Neuronal stem cell (in vitro differentiated cells): ENCODE measurements at regions not wholly inside any gene's neighbourhood (a gene's known extent, or its start where the extent isn't known, plus 50 kb on each side); places are given as distances from the start of the nearest gene placed in this dataset.

Experiments
- DNase-seq: peaks from one replicate; pipeline ENCODE4 v3.0.0-alpha.2; 2013; ENCODE audit warnings: low spot score
- H2AFZ ChIP-seq: one replicate; pipeline ENCODE4 v1.6.1; 2013; ENCODE audit warnings: mild to moderate bottlenecking, low read length, inconsistent platforms
- H2AK5ac ChIP-seq: 2 replicates; pipeline ENCODE4 v1.6.1; 2013; ENCODE audit warnings: low read depth, mild to moderate bottlenecking, inconsistent platforms, low read length, moderate library complexity, mixed read lengths
- H2BK120ac ChIP-seq: 2 replicates; pipeline ENCODE4 v1.6.1; 2013; ENCODE audit warnings: low read depth, mild to moderate bottlenecking, inconsistent platforms, low read length, moderate library complexity, mixed read lengths
- H2BK12ac ChIP-seq: one replicate; pipeline ENCODE4 v1.6.1; 2013; ENCODE audit warnings: low read length, inconsistent platforms
- H2BK15ac ChIP-seq: 2 replicates; pipeline ENCODE4 v1.6.1; 2013; ENCODE audit warnings: mild to moderate bottlenecking, low read length, inconsistent platforms, mixed read lengths
- H2BK5ac ChIP-seq: one replicate; pipeline ENCODE4 v1.6.1; 2013; ENCODE audit warnings: inconsistent platforms, mild to moderate bottlenecking, low read length, moderate library complexity
- H3K14ac ChIP-seq: one replicate; pipeline ENCODE4 v1.6.1; 2013; ENCODE audit warnings: low read length, inconsistent platforms
- H3K18ac ChIP-seq: 2 replicates; pipeline ENCODE4 v1.6.1; 2013; ENCODE audit warnings: low read length, inconsistent platforms
- H3K23ac ChIP-seq: 2 replicates; pipeline ENCODE4 v1.6.1; 2013; ENCODE audit warnings: low read depth, mild to moderate bottlenecking, mixed read lengths, low read length, inconsistent platforms; ENCODE audit not compliant: poor library complexity
- H3K27ac ChIP-seq: replicated peaks from 3 replicates; pipeline ENCODE4 v1.5.1; 2013; ENCODE audit warnings: low read length, inconsistent platforms
- H3K27me3 ChIP-seq, 3 experiments: 2 replicates each; pipeline ENCODE4 v1.6.1; 2013; ENCODE audit warnings: low read length in 3 of 3, mild to moderate bottlenecking in 2 of 3, inconsistent platforms in 1 of 3, low read depth in 1 of 3, mixed read lengths in 1 of 3, moderate library complexity in 1 of 3; ENCODE audit not compliant: control insufficient read depth in 3 of 3, insufficient read depth in 3 of 3
- H3K36me3 ChIP-seq, 2 donors: replicated peaks in 1 of 2; 2 replicates each; pipeline ENCODE4 v1.6.1; 2013; ENCODE audit warnings: low read length in 2 of 2; ENCODE audit not compliant: control insufficient read depth in 2 of 2, insufficient read depth in 2 of 2
- H3K4ac ChIP-seq: 2 replicates; pipeline ENCODE4 v1.6.1; 2013; ENCODE audit warnings: inconsistent platforms, mild to moderate bottlenecking, low read length, moderate library complexity
- H3K4me1 ChIP-seq, 2 donors: 1 replicate in 1 of 2; 2 replicates in 1 of 2; pipeline ENCODE4 v1.6.1; 2013; ENCODE audit warnings: low read length in 2 of 2, low read depth in 1 of 2; ENCODE audit not compliant: control insufficient read depth in 2 of 2, insufficient read depth in 1 of 2
- H3K4me2 ChIP-seq: one replicate; pipeline ENCODE4 v1.6.1; 2013; ENCODE audit warnings: mild to moderate bottlenecking, low read length, inconsistent platforms; ENCODE audit not compliant: insufficient read depth, poor library complexity, severe bottlenecking
- H3K4me3 ChIP-seq, 2 donors: 2 replicates each; pipeline ENCODE4 v1.5.1; 2013; ENCODE audit warnings: low read length in 2 of 2, mild to moderate bottlenecking in 2 of 2, inconsistent platforms in 1 of 2, moderate library complexity in 1 of 2
- H3K79me1 ChIP-seq: one replicate; pipeline ENCODE4 v1.6.1; 2013; ENCODE audit warnings: low read depth, mild to moderate bottlenecking, inconsistent platforms, low read length, moderate library complexity
- H3K9ac ChIP-seq: one replicate; pipeline ENCODE4 v1.6.1; 2013; ENCODE audit warnings: mild to moderate bottlenecking, low read depth, low read length, inconsistent platforms; ENCODE audit not compliant: poor library complexity
- H3K9me3 ChIP-seq, 2 donors: replicated peaks in 1 of 2; 2 replicates each; pipeline versions ENCODE3 to v1.6.1; 2013; ENCODE audit warnings: low read length in 2 of 2, mild to moderate bottlenecking in 2 of 2, inconsistent platforms in 1 of 2, low read depth in 1 of 2, mixed read lengths in 1 of 2, moderate library complexity in 1 of 2; ENCODE audit not compliant: control insufficient read depth in 2 of 2, insufficient read depth in 1 of 2
- H4K8ac ChIP-seq: one replicate; pipeline ENCODE4 v1.6.1; 2013; ENCODE audit warnings: low read depth, mild to moderate bottlenecking, inconsistent platforms, low read length, moderate library complexity
- H4K91ac ChIP-seq: one replicate; pipeline ENCODE4 v1.6.1; 2013; ENCODE audit warnings: low read length, low read depth, mild to moderate bottlenecking, inconsistent platforms; ENCODE audit not compliant: poor library complexity
- WGBS, 2 donors: extraction: QIAGEN DNeasy Blood & Tissue Kit; methylation state at CpG; one replicate each; pipeline ENCODE4 v1.1.7; 2013; ENCODE audit warnings: missing lambda C conversion rate in 2 of 2, mixed read lengths in 1 of 2; ENCODE audit not compliant: insufficient read length in 2 of 2, insufficient replicate concordance in 1 of 2; ENCODE audit errors: extremely low coverage in 2 of 2; 5-methylcytosine and 5-hydroxymethylcytosine counted together

- H4K8ac ChIP-seq = no peak overlapping the region
- H3K14ac ChIP-seq = no peak overlapping the region
- H3K4me2 ChIP-seq = peak overlapping the region; percentile 43
- no peak overlapping the region for H3K4ac ChIP-seq
- H2BK12ac ChIP-seq = no peak overlapping the region
- no peak overlapping the region for H3K4me3 ChIP-seq
- H2BK120ac ChIP-seq = no peak overlapping the region
- no peaks in the 10 kb centered on the region for H3K9me3 ChIP-seq
- H3K23ac ChIP-seq = no peak overlapping the region
- no peak overlapping the region for H4K91ac ChIP-seq
- peaks cover 8 to 22% of the 10 kb centered on the region in 2 donors for H3K4me1 ChIP-seq
- H3K36me3 ChIP-seq = no peaks in the 10 kb centered on the region
- no peaks in the 10 kb centered on the region for H3K27me3 ChIP-seq
- peak overlapping the region; percentile 31 for H2AFZ ChIP-seq
- H3K18ac ChIP-seq = no peak overlapping the region
- no peaks in the 10 kb centered on the region for H3K79me1 ChIP-seq
- H2AK5ac ChIP-seq = no peak overlapping the region
- peak overlapping the region; percentile 96 for H3K27ac ChIP-seq
- no peak overlapping the region for H2BK5ac ChIP-seq
- no peak overlapping the region for H2BK15ac ChIP-seq
- no peak overlapping the region for H3K9ac ChIP-seq
- WGBS, 2 donors = no CpG with 5 or more reads among the region's 14 CpGs
- peak; percentile 80 for DNase-seq
These were observed 53.9 kb upstream of the ZNF157 start for GRCh38 chrX:47316276-47317025.
